ENCODE measurements at regions not wholly inside any gene's neighbourhood (a gene's known extent, or its start where the extent isn't known, plus 50 kb on each side); places are given as distances from the start of the nearest gene placed in this dataset.
A peak's percentile ranks its signal among the peaks of the same experiment; 100 is the strongest.
"Not testable (repeated sequence)": the region's sequence is repeated elsewhere in the genome, so short reads cannot be mapped to it uniquely, and the experiment has no call there.

DNA sequence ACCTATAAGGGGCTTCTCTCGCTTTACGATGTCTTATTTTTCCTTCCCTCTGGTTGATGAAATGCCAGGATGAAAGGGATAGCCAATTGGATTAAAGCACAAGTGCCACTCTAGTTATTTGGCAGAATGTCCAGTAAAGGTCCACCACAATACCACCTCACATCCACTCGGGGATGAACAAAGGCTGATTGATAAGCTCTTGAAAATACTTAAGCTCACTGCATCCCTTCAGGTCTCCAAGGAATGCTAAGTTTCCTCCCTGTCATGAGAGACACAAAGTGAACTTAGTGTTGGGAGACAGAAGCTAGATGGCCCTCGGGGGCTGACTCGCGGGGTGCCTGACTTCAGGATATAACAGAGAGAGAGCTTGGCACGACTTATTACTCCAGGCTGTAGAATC is 185.9 kb upstream of the ZNF644 start:
- DNase-seq: not testable (repeated sequence)

GRCh38 chr1:91204150-91204549 is 182.3 kb upstream of the ZNF644 start:
- not testable (repeated sequence) for DNase-seq

GRCh38 chr1:91201694-91202093 is 179.9 kb upstream of the ZNF644 start:
- no peak for DNase-seq

DNA sequence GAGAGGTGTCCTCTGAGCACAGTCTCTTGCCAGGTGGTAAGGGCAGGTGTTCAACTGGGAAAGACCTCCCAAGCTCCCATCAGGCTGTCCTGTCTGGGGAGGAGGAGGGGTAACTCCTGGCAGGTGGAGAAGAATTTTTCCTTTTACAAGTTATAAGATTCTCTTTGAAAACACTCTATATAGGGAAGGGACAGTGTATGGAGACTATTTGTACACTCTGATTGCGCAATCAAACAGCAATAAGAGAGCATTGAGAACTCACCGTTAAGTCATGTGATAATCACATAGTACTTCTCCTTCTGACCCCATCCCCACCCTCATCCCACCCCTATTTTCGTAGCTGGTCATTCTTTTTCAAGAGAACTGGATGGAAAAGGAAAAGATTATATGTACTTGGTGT is 179.3 kb upstream of the ZNF644 start:
- no peak for DNase-seq

DNA sequence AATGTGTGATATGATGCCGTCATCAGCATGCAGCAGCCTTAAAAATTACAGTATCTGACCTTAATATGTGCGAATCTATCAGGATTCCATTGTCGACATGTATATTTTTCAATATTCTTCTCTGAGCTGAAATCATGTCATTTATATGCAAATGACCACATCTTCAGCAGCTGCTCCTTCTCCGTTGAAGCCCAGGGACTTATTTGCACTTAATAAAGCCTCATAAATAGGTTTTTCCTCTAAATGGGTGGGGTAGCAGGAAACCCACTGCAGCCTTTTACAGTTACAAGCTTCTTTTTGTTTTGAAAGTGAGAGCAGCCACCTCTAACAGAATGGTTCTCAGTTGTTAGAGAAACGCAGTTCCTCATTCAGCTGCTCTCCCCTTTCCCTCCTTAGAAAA is 178.8 kb upstream of the ZNF644 start:
- no peak for DNase-seq

GRCh38 chr1:91199988-91200387 is 178.2 kb upstream of the ZNF644 start:
- DNase-seq: no peak

DNA sequence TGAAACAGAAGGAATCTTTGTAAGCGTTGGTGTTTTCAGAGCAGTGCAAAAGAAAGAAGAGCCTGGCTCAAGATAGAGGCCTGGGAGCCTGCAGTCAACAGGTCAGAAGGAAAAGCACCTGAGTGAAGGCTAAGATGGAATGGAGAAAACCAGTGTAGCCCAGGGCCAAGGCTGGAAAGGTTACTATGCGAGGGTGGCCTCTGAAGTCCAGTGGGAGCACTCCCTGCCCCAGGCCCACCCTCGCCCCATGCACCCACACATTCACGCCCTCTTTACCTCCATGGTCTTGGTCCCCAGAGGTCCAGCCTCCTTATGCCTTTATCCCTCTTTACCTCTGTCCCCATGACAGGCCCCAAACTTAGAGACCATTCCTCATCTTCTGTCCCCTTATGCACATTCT is 169.2 kb upstream of the ZNF644 start:
- no peak for DNase-seq

GRCh38 chr1:91189096-91189495 is 167.3 kb upstream of the ZNF644 start:
- DNase-seq: no peak

GRCh38 chr1:91182807-91183206 is 161.0 kb upstream of the ZNF644 start:
- not testable (repeated sequence) for DNase-seq

DNA sequence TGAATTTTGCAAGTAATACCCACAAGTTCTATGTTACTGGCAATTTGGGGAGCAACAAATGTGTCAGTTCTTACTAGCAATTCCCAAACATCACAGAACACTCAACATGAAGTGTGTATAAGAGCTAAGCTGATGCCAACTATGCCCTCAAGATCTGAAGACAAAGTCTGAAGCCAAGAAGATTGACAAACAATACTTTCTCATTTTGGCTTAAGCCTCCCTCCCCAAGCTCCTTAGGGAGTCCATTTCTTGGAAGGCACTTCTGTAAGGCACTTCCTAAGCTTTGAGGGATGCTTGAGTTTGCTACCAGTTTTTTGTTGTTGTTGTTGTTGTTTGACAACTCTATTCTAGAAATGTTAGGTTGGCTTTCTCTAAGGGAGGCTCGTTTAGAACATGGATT is 154.4 kb upstream of the ZNF644 start:
- DNase-seq: no peak

DNA sequence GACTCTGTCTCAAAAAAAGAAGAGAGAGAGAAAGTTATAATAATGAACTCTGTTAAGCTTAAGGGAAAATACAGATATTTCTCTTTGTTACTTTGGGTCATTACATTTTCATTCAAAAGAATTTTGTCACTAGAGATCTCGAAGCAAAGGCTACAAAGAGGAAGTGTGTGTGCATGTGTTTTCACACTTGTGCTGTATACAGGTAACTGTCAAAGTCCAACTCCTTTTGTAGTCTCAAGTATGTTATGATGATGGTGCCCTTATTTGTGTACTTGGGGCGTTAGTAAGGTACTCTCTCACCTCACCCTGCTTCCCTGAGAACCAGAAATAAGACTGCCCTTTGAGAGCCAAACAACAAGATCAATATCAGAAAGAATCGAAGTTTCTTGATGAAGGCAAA is 152.9 kb upstream of the ZNF644 start:
- DNase-seq: no peak

DNA sequence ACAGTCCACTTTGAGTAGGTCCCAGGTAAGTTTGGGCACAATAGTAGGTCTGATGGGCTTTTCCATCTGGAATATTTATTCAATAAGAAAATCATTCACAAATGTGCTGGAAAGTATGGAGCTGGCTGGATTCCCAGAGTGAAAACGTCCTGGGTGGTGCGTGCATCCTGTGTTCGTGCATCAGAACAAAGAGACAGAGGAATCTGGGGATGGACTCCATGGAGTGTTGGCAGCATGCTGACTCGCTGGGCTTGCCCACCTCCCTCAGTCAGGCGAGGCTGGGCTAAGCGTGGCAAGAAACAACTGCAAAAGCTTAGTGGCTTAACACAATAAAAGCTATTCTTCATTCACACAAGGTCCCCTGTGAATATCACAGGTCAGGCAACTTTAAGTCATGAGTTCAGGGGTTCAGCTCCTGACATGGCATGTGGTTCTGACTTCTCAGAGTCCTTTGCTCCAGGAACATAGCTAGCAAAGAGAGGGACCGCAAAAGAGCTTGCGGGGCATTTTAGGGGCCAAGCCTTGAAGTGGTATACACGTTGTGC is 151.6 kb upstream of the ZNF644 start:
- no peak for DNase-seq

- no peak for DNase-seq
Measured at GRCh38 chr1:91172541-91172940, 150.7 kb upstream of the ZNF644 start.

GRCh38 chr1:91171898-91172297 is 150.1 kb upstream of the ZNF644 start:
- no peak for DNase-seq

- DNase-seq: no peak
Measured at GRCh38 chr1:91170571-91170970, 148.7 kb upstream of the ZNF644 start.

GRCh38 chr1:91166106-91166712 is 144.4 kb upstream of the ZNF644 start:
- peak in 40 of 56 donors; percentile 2 to 74 (median 21) for DNase-seq

- peak in 52 of 56 donors; percentile 3 to 85 (median 45) for DNase-seq
Measured at GRCh38 chr1:91165033-91165654, 143.3 kb upstream of the ZNF644 start.

GRCh38 chr1:91162613-91163012 is 140.8 kb upstream of the ZNF644 start:
- DNase-seq: no peak

DNA sequence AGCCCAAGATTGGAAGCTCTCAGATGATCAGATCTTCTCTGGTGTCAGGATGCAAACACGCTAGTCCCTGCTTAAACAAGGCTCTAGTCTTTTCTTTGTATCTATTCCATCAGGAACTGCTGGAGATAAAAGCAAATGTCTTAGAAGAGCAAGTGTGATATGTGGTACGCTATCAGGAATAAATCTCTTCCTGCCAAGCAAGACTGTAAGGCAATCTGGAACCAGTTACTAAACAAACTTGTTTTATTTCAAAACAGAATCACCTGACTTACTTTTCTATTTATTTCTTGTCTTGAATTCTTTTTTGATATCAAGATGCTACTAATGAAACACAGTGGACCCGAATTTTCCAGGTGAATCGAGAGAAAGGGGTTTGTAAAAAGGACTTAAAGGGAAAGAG is 139.9 kb upstream of the ZNF644 start:
- DNase-seq: no peak

GRCh38 chr1:91161166-91161565 is 139.3 kb upstream of the ZNF644 start:
- no peak for DNase-seq

DNA sequence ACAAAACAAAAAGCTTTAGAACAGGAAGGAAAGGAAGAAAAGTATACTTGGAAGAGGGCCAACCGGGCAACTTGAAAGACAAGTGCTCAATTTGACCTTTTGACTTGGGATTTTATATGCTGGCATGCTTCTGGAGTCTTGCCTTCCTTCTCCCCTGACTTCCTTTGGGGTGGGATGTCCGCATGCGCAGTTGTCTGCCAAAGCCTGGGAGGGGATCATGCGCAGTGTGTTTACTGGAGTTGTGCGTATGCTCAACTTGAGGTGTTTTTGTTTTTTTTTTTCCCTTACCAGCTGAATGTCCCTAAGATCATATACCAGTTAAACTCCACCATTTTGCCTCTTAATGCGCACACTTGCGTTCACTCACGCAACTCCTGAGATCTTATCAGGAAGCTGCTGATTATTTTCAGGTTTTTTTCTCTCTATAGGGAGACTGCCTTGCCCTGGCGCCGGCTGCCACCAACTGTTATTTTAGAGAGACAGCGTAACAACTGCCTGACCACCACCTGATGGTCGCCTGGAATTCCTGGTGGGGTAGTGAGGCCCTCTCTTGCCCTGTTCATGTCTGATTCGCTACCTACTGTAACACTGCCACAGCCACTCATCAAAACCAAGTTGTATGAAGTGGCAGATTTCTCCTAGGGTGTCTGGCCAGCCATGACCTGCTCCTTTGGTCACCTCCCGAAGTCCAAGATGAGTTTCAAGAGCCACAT is 138.7 kb upstream of the ZNF644 start:
- no peak for DNase-seq

DNA sequence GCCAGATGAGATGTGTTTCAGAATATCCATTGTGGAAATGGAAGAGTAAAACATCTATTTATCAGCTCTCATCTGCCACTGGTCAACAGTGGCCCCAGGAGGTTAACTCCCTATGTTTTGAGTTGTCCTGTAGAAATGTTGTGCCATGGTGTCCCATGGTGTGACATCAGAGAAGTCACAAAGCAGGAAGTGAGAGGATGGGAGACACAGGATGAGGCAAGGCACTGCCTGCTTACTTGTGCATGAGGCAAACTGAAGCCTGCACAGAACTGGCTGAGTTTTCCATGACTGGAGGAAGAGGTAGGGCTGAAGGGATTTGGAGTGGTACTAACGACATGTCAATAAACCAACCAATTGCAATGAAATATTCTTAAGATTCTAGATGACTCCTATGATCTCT is 131.5 kb upstream of the ZNF644 start:
- DNase-seq: no peak

- no peak for DNase-seq
Measured at GRCh38 chr1:91152331-91152730, 130.5 kb upstream of the ZNF644 start.

Measured in nucleus accumbens (tissue), 56 donors.